ENCODE measurements at regions not wholly inside any gene's neighbourhood (a gene's known extent, or its start where the extent isn't known, plus 50 kb on each side); places are given as distances from the start of the nearest gene placed in this dataset.

GRCh38 chrX:40433160-40433559, 147.6 kb upstream of the ATP6AP2 start:
- whole genome bisulfite sequencing, 2 donors (ENCODE audit: low coverage in 1 of 2), result 100% methylated on average over 2 of the region's 2 CpGs; no CpG with 5 or more reads in 1 of the 2 donors
- intact Hi-C loops (cut with DNase I; ENCODE audit: low total_unique reads), result no loop called here
- H3K4me1 ChIP-seq, result no peaks in the 10 kb centered on the region
- TF ChIP-seq, protein P1, sequence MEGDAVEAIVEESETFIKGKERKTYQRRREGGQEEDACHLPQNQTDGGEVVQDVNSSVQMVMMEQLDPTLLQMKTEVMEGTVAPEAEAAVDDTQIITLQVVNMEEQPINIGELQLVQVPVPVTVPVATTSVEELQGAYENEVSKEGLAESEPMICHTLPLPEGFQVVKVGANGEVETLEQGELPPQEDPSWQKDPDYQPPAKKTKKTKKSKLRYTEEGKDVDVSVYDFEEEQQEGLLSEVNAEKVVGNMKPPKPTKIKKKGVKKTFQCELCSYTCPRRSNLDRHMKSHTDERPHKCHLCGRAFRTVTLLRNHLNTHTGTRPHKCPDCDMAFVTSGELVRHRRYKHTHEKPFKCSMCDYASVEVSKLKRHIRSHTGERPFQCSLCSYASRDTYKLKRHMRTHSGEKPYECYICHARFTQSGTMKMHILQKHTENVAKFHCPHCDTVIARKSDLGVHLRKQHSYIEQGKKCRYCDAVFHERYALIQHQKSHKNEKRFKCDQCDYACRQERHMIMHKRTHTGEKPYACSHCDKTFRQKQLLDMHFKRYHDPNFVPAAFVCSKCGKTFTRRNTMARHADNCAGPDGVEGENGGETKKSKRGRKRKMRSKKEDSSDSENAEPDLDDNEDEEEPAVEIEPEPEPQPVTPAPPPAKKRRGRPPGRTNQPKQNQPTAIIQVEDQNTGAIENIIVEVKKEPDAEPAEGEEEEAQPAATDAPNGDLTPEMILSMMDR (IDR thresholded peaks at IDR 0.05), result no peak
- TF ChIP-seq EP300 (IDR thresholded peaks at IDR 0.05; ENCODE audit: low read depth), result no peak
- no peak for TF ChIP-seq POLR2A (IDR thresholded peaks at IDR 0.05)
- no peak for TF ChIP-seq POLR2AphosphoS5 (IDR thresholded peaks at IDR 0.05)
- H3K36me3 ChIP-seq, result no peaks in the 10 kb centered on the region
- no peaks in the 10 kb centered on the region for H3K9me3 ChIP-seq
- no peaks in the 10 kb centered on the region for H3K27me3 ChIP-seq
- H3K27ac ChIP-seq, result no peak overlapping the region
- in situ Hi-C loops (cut with MboI; ENCODE audit: low pct_ligation_motif_present in 1 of 4, low pct_unique_long_range_greater_than_20kb in 1 of 4, low sequenced_read_pairs in 3 of 4), result no loop called here
- H3K4me3 ChIP-seq, result no peak overlapping the region
- no peak for DNase-seq

DNA sequence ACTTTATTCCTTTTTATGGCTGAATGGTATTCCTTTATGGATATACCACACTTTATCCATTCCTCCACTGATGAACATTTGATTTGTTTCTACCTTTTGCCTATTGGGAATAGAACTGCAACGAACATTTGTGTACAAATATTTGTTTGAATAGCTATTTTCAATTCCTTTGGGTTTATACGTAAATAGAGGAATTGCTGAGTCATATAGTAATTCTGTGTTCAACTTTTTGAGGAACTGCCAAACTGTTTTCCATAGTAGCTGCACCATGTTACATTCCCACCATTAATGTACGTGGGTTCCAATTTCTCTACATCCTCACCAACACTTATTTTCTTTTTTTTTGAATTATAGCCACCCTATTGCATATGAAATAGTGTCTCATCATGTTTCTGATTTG, 156.5 kb upstream of the ATP6AP2 start:
- intact Hi-C loops (cut with DNase I; ENCODE audit: low total_unique reads) (no loop called here), in situ Hi-C loops (cut with MboI; ENCODE audit: low pct_ligation_motif_present in 1 of 4, low pct_unique_long_range_greater_than_20kb in 1 of 4, low sequenced_read_pairs in 3 of 4) (no loop called here)
- no peak overlapping the region for H3K27ac ChIP-seq
- H3K36me3 ChIP-seq, result no peaks in the 10 kb centered on the region
- no peaks in the 10 kb centered on the region for H3K9me3 ChIP-seq
- no peaks in the 10 kb centered on the region for H3K27me3 ChIP-seq
- no peaks in the 10 kb centered on the region for H3K4me1 ChIP-seq
- TF ChIP-seq, protein P1 (IDR thresholded peaks at IDR 0.05), result no peak
- TF ChIP-seq POLR2A (IDR thresholded peaks at IDR 0.05), result no peak
- WGBS, 2 donors (ENCODE audit: low coverage in 1 of 2), result 52% methylated on average over 3 of the region's 3 CpGs; no CpG with 5 or more reads in 1 of the 2 donors
- H3K4me3 ChIP-seq, result no peak overlapping the region
- no peak for DNase-seq

GRCh38 chrX:40423299-40423698, 157.5 kb upstream of the ATP6AP2 start:
- Histone ChIP-seq H3K36me3 (no peaks in the 10 kb centered on the region), H3K9me3 (no peaks in the 10 kb centered on the region), H3K4me3 (no peak overlapping the region), H3K27ac (no peak overlapping the region), H3K4me1 (no peaks in the 10 kb centered on the region), H3K27me3 (no peaks in the 10 kb centered on the region)
- TF ChIP-seq POLR2AphosphoS5 (IDR thresholded peaks at IDR 0.05) (no peak), EP300 (IDR thresholded peaks at IDR 0.05; ENCODE audit: low read depth) (no peak), POLR2A (IDR thresholded peaks at IDR 0.05) (no peak)
- TF ChIP-seq, protein P1 (IDR thresholded peaks at IDR 0.05), result no peak
- 67% methylated on average over 3 of the region's 3 CpGs; no CpG with 5 or more reads in 1 of the 2 donors for WGBS, 2 donors (ENCODE audit: low coverage in 1 of 2)
- in situ Hi-C loops (cut with MboI; ENCODE audit: low pct_ligation_motif_present in 1 of 4, low pct_unique_long_range_greater_than_20kb in 1 of 4, low sequenced_read_pairs in 3 of 4), result no loop called here
- intact Hi-C loops (cut with DNase I; ENCODE audit: low total_unique reads), result no loop called here
- no peak for DNase-seq

DNA sequence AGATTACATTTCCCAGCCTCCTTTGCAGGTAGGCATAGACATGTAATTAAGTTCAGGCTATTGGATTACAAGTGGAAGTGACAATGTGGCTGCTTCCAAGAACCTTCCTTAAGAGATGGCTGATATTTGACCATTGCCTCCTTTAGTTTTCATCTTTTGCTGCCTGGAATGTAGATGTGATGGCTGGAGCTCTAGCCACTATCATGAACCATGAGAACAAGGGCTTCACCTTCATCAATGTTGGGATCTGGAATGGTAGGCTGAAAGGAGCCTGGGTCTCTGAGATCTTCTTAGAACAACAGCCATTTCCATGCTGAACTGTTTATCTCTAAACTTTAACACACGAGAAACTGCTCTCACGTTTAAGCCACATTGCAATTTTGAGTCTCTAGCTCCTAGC, 158.7 kb upstream of the ATP6AP2 start:
- TF ChIP-seq, protein P1 (IDR thresholded peaks at IDR 0.05), result no peak
- TF ChIP-seq POLR2A (IDR thresholded peaks at IDR 0.05) (no peak), EP300 (IDR thresholded peaks at IDR 0.05; ENCODE audit: low read depth) (no peak), POLR2AphosphoS5 (IDR thresholded peaks at IDR 0.05) (no peak)

More for the DNA sequence above, 158.7 kb upstream of the ATP6AP2 start:
- Histone ChIP-seq H3K27ac (no peak overlapping the region), H3K27me3 (no peaks in the 10 kb centered on the region), H3K4me1 (no peaks in the 10 kb centered on the region), H3K9me3 (no peaks in the 10 kb centered on the region), H3K36me3 (no peaks in the 10 kb centered on the region), H3K4me3 (no peak overlapping the region)
- WGBS, 2 donors (ENCODE audit: low coverage in 1 of 2), result 89% methylated on average over 2 of the region's 2 CpGs; no CpG with 5 or more reads in 1 of the 2 donors
- DNase-seq, result no peak
- intact Hi-C loops (cut with DNase I; ENCODE audit: low total_unique reads), result no loop called here
- in situ Hi-C loops (cut with MboI; ENCODE audit: low pct_ligation_motif_present in 1 of 4, low pct_unique_long_range_greater_than_20kb in 1 of 4, low sequenced_read_pairs in 3 of 4), result no loop called here

All from transverse colon (tissue), 4 donors.